ENCODE measurements at regions not wholly inside any gene's neighbourhood (a gene's known extent, or its start where the extent isn't known, plus 50 kb on each side); places are given as distances from the start of the nearest gene placed in this dataset.

GRCh38 chr3:168191856-168192255 lies 96.1 kb upstream of the GOLIM4 start:
- Histone ChIP-seq H3K9ac (ENCODE audit: insufficient read depth in 1 of 2, low read length in 2 of 2) (no peak overlapping the region), H3K27ac (ENCODE audit: low read depth in 1 of 2, low read length in 1 of 2) (no peak overlapping the region), H3K4me3 (no peak overlapping the region), H3K4me1 (ENCODE audit: control insufficient read depth in 5 of 5, insufficient read depth in 5 of 5, low read length in 5 of 5) (peaks cover 0 to under 1% (median 0%) of the 10 kb centered on the region in 5 donors), H3K9me3 (ENCODE audit: control insufficient read depth in 4 of 4, insufficient read depth in 3 of 4, low read length in 3 of 4) (no peaks in the 10 kb centered on the region), H3K36me3 (ENCODE audit: control insufficient read depth in 4 of 4, insufficient read depth in 4 of 4, low read length in 4 of 4) (no peaks in the 10 kb centered on the region), H3K27me3 (ENCODE audit: control insufficient read depth in 3 of 3, insufficient read depth in 3 of 3, low read length in 2 of 3) (no peaks in the 10 kb centered on the region)
- ATAC-seq (ENCODE audit: insufficient read depth, low FRiP score) (no peak), DNase-seq (no peak)
- no peak for TF ChIP-seq CTCF (IDR thresholded peaks at IDR 0.05; ENCODE audit: control extremely low read depth, extremely low read depth)

- TF ChIP-seq CTCF (IDR thresholded peaks at IDR 0.05; ENCODE audit: control extremely low read depth, extremely low read depth) = no peak
- no peaks in the 10 kb centered on the region for H3K9me3 ChIP-seq (ENCODE audit: control insufficient read depth in 4 of 4, insufficient read depth in 3 of 4, low read length in 3 of 4)
- DNase-seq (no peak), ATAC-seq (ENCODE audit: insufficient read depth, low FRiP score) (no peak)
- 80 to 92% methylated on average over 3 of the region's 3 CpGs for WGBS, 2 donors
- H3K27ac ChIP-seq (ENCODE audit: low read depth in 1 of 2, low read length in 1 of 2) = no peak overlapping the region
- no peak overlapping the region for H3K4me3 ChIP-seq
- no peak overlapping the region for H3K9ac ChIP-seq (ENCODE audit: insufficient read depth in 1 of 2, low read length in 2 of 2)
- H3K27me3 ChIP-seq (ENCODE audit: control insufficient read depth in 3 of 3, insufficient read depth in 3 of 3, low read length in 2 of 3) = no peaks in the 10 kb centered on the region
- H3K4me1 ChIP-seq (ENCODE audit: control insufficient read depth in 5 of 5, insufficient read depth in 5 of 5, low read length in 5 of 5) = peaks cover 0 to 11% (median 0%) of the 10 kb centered on the region in 5 donors
- no peaks in the 10 kb centered on the region for H3K36me3 ChIP-seq (ENCODE audit: control insufficient read depth in 4 of 4, insufficient read depth in 4 of 4, low read length in 4 of 4)
Observed at GRCh38 chr3:168187233-168187632, 91.5 kb upstream of the GOLIM4 start.

GRCh38 chr3:168186293-168186983 lies 90.7 kb upstream of the GOLIM4 start:
- Histone ChIP-seq H3K4me3 (no peak overlapping the region), H3K27ac (ENCODE audit: low read depth in 1 of 2, low read length in 1 of 2) (no peak overlapping the region), H3K9me3 (ENCODE audit: control insufficient read depth in 4 of 4, insufficient read depth in 3 of 4, low read length in 3 of 4) (no peaks in the 10 kb centered on the region), H3K9ac (ENCODE audit: insufficient read depth in 1 of 2, low read length in 2 of 2) (no peak overlapping the region), H3K36me3 (ENCODE audit: control insufficient read depth in 4 of 4, insufficient read depth in 4 of 4, low read length in 4 of 4) (no peaks in the 10 kb centered on the region), H3K4me1 (ENCODE audit: control insufficient read depth in 5 of 5, insufficient read depth in 5 of 5, low read length in 5 of 5) (peaks cover 0 to 11% (median 0%) of the 10 kb centered on the region in 5 donors), H3K27me3 (ENCODE audit: control insufficient read depth in 3 of 3, insufficient read depth in 3 of 3, low read length in 2 of 3) (no peaks in the 10 kb centered on the region)
- peak; percentile 43 to 95 (median 90) for DNase-seq
- TF ChIP-seq CTCF (IDR thresholded peaks at IDR 0.05; ENCODE audit: control extremely low read depth, extremely low read depth) = no peak
- WGBS, 2 donors = 62 to 79% methylated on average over 5 of the region's 5 CpGs
- ATAC-seq (ENCODE audit: insufficient read depth, low FRiP score) = peak; percentile 30

GRCh38 chr3:168183774-168184173 lies 88.0 kb upstream of the GOLIM4 start:
- no peaks in the 10 kb centered on the region for H3K36me3 ChIP-seq (ENCODE audit: control insufficient read depth in 4 of 4, insufficient read depth in 4 of 4, low read length in 4 of 4)

More at GRCh38 chr3:168183774-168184173, 88.0 kb upstream of the GOLIM4 start:
- peaks cover 0 to 11% (median 0%) of the 10 kb centered on the region in 5 donors for H3K4me1 ChIP-seq (ENCODE audit: control insufficient read depth in 5 of 5, insufficient read depth in 5 of 5, low read length in 5 of 5)
- TF ChIP-seq CTCF (IDR thresholded peaks at IDR 0.05; ENCODE audit: control extremely low read depth, extremely low read depth) = no peak
- no peaks in the 10 kb centered on the region for H3K27me3 ChIP-seq (ENCODE audit: control insufficient read depth in 3 of 3, insufficient read depth in 3 of 3, low read length in 2 of 3)
- H3K27ac ChIP-seq (ENCODE audit: low read depth in 1 of 2, low read length in 1 of 2) = no peak overlapping the region
- H3K9ac ChIP-seq (ENCODE audit: insufficient read depth in 1 of 2, low read length in 2 of 2) = no peak overlapping the region
- no peaks in the 10 kb centered on the region for H3K9me3 ChIP-seq (ENCODE audit: control insufficient read depth in 4 of 4, insufficient read depth in 3 of 4, low read length in 3 of 4)
- DNase-seq = no peak
- 43 to 66% methylated on average over 1 of the region's 1 CpG for WGBS, 2 donors
- ATAC-seq (ENCODE audit: insufficient read depth, low FRiP score) = no peak
- H3K4me3 ChIP-seq = no peak overlapping the region
